ENCODE measurements at regions not wholly inside any gene's neighbourhood (a gene's known extent, or its start where the extent isn't known, plus 50 kb on each side); places are given as distances from the start of the nearest gene placed in this dataset.

- no peak for DNase-seq
Observed at GRCh38 chr1:47703156-47703825, 265.4 kb downstream of the FOXD2 start.

- no peak for DNase-seq
Observed at GRCh38 chr1:47703981-47704596, 266.2 kb downstream of the FOXD2 start.

GRCh38 chr1:47705517-47706130 lies 267.8 kb downstream of the FOXD2 start:
- DNase-seq = no peak

- no peak for DNase-seq
Observed at GRCh38 chr1:47707503-47707902, 269.7 kb downstream of the FOXD2 start.

DNA sequence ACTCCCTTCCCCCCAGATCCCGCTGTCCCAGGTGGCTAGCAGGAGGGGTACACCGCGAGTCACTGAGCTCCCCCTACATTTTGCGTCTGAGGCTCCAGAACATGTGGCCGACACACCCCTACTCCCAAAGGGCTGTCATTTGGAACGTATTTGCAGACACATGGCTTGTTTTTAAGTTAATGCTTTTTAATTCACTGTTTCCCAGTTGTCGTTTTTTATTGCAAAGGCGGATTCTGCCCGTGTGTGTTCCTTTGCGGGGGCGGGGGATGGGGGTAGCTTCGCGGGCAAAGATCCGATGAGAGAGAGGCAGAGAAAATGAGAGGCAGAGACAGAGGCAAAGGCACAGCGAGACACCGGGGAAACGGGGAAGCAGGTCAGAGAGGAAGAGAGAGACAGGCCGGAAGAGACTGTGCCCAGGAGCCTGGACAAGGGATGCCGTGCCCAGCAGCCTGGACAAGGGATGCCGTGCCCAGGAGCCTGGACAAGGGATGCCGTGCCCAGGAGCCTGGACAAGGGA lies 270.2 kb downstream of the FOXD2 start:
- DNase-seq = no peak

DNA sequence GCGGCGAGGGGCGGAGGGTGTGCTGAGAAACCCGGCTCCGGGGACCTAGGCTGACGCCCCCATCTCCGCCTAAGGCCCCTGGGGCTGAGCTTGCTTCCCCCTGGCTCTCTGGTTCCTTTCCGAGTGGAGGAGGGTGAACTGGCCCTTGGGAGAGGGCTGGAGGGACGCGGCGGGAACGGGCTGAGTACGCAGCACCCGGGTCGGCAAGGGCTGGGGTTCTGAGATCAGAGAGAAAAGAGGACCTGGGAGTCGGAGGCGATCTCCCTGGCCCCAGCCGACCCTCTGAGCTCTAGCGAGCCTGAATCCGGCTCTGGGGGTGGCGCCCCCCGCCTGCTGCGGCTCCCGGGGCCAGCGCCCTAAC lies 270.8 kb downstream of the FOXD2 start:
- DNase-seq = no peak

GRCh38 chr1:47709019-47709871 lies 271.4 kb downstream of the FOXD2 start:
- DNase-seq = peak; percentile 54

GRCh38 chr1:47709872-47710231 lies 272.0 kb downstream of the FOXD2 start:
- no peak for DNase-seq

GRCh38 chr1:47710329-47711071 lies 272.7 kb downstream of the FOXD2 start:
- DNase-seq = peak; percentile 70
